Stimulated activated CD4-positive, alpha-beta T cell treated with anti-CD3 and anti-CD28 coated beads, Interleukin-4, amount 100 ng/mL, for 1 hour (primary cell): ENCODE measurements at regions not wholly inside any gene's neighbourhood (a gene's known extent, or its start where the extent isn't known, plus 50 kb on each side); places are given as distances from the start of the nearest gene placed in this dataset.

Experiments used
- DNase-seq: peaks from one replicate; pipeline ENCODE4 v3.0.0-alpha.2; 2020

- DNase-seq, result no peak
These were observed 51.3 kb upstream of the CNKSR3 start for GRCh38 chr6:154561750-154562149.

GRCh38 chr6:154565331-154565730, 54.8 kb upstream of the CNKSR3 start:
- DNase-seq, result no peak

- no peak for DNase-seq
These were observed 56.4 kb upstream of the CNKSR3 start for GRCh38 chr6:154566866-154567265.

GRCh38 chr6:154567695-154568220, 57.3 kb upstream of the CNKSR3 start:
- no peak for DNase-seq

- DNase-seq, result no peak
These were observed 58.8 kb upstream of the CNKSR3 start for GRCh38 chr6:154569156-154569862.

GRCh38 chr6:154570505-154570904, 60.0 kb upstream of the CNKSR3 start:
- no peak for DNase-seq

GRCh38 chr6:154572556-154572955, 62.1 kb upstream of the CNKSR3 start:
- DNase-seq, result no peak

GRCh38 chr6:154578004-154578559, 67.6 kb upstream of the CNKSR3 start:
- DNase-seq, result no peak

- DNase-seq, result no peak
These were observed 68.6 kb upstream of the CNKSR3 start for GRCh38 chr6:154579046-154579445.

- DNase-seq, result no peak
These were observed 69.0 kb upstream of the CNKSR3 start for GRCh38 chr6:154579485-154579884.

GRCh38 chr6:154580397-154581135, 70.1 kb upstream of the CNKSR3 start:
- no peak for DNase-seq

- no peak for DNase-seq
These were observed 72.2 kb upstream of the CNKSR3 start for GRCh38 chr6:154582696-154583095.

- DNase-seq, result no peak
These were observed 73.2 kb upstream of the CNKSR3 start for GRCh38 chr6:154583546-154584188.

GRCh38 chr6:154590756-154591155, 80.3 kb upstream of the CNKSR3 start:
- no peak for DNase-seq

GRCh38 chr6:154591234-154591633, 80.7 kb upstream of the CNKSR3 start:
- no peak for DNase-seq

GRCh38 chr6:154592199-154592860, 81.8 kb upstream of the CNKSR3 start:
- DNase-seq, result no peak

- no peak for DNase-seq
These were observed 82.6 kb upstream of the CNKSR3 start for GRCh38 chr6:154593122-154593521.

- DNase-seq, result no peak
These were observed 84.2 kb upstream of the CNKSR3 start for GRCh38 chr6:154594496-154595198.

GRCh38 chr6:154595538-154595937, 85.1 kb upstream of the CNKSR3 start:
- no peak for DNase-seq

GRCh38 chr6:154596009-154596408, 85.5 kb upstream of the CNKSR3 start:
- no peak for DNase-seq

- DNase-seq, result no peak
These were observed 86.2 kb upstream of the CNKSR3 start for GRCh38 chr6:154596701-154597100.

- DNase-seq, result no peak
These were observed 87.9 kb upstream of the CNKSR3 start for GRCh38 chr6:154598399-154598798.
